OCI-LY3 (cell line): ENCODE measurements at regions not wholly inside any gene's neighbourhood (a gene's known extent, or its start where the extent isn't known, plus 50 kb on each side); places are given as distances from the start of the nearest gene placed in this dataset.

Experiments used
- CTCF ChIP-seq: fragments of 200-600, 300-600 bp; sonication (generic); IDR thresholded peaks from 2 replicates; pipeline ENCODE4 v1.5.1; 2014; ENCODE audit warnings: antibody characterized with exemption, low read length, low read depth
- EZH2phosphoT487 ChIP-seq: fragments of 200-600 bp; shearing (Covaris generic); IDR thresholded peaks from 2 replicates; pipeline ENCODE4 v1.6.1; 2018; ENCODE audit warnings: antibody characterized with exemption, mixed run types, low read depth

- TF ChIP-seq CTCF, result no peak
- TF ChIP-seq EZH2phosphoT487, result no peak
Measured at GRCh38 chr7:131272086-131272485, 55.6 kb upstream of the MKLN1 start.
